Sigmoid colon (tissue), 6 donors: ENCODE measurements at regions not wholly inside any gene's neighbourhood (a gene's known extent, or its start where the extent isn't known, plus 50 kb on each side); places are given as distances from the start of the nearest gene placed in this dataset.

Experiments
- DNase-seq: peaks from one replicate; pipeline ENCODE4 v3.0.0-alpha.2; 2019
- H3K27ac ChIP-seq, 4 donors: fragments of 200-600 bp; sonication (generic); one replicate each; pipeline ENCODE4 v1.5.1; 2016 to 2019; ENCODE audit warnings: mild to moderate bottlenecking in 1 of 4
- H3K27me3 ChIP-seq, 3 donors: fragments of 200-600 bp; sonication (generic); one replicate each; pipeline ENCODE4 v1.5.1; 2019; ENCODE audit warnings: mild to moderate bottlenecking in 1 of 3
- H3K36me3 ChIP-seq, 4 donors: fragments of 200-600 bp; sonication (generic); one replicate each; pipeline ENCODE4 v1.5.1; 2016 to 2019
- H3K4me1 ChIP-seq, 4 donors: fragments of 200-600 bp; sonication (generic); one replicate each; pipeline ENCODE4 v1.5.1; 2017 to 2019
- H3K4me3 ChIP-seq, 4 donors: fragments of 200-600 bp; sonication (generic); one replicate each; pipeline ENCODE4 v1.5.1; 2017 to 2019; ENCODE audit warnings: mild to moderate bottlenecking in 2 of 4, moderate library complexity in 1 of 4
- H3K9me3 ChIP-seq, 4 donors: fragments of 200-600 bp in 3 of 4; sonication (generic) in 3 of 4; one replicate each; pipeline versions ENCODE4 v1.5.1 to v1.6.1; 2013 to 2019
- CTCF ChIP-seq, 4 experiments: fragments of 450-650 bp in 3 of 4; fragments of 200-600 bp in 1 of 4; IDR thresholded peaks; one replicate each; pipeline ENCODE4 v1.5.1; 2016 to 2019; ENCODE audit warnings: antibody characterized with exemption in 4 of 4, mild to moderate bottlenecking in 3 of 4, moderate library complexity in 2 of 4
- EP300 ChIP-seq, 4 donors: sonication (generic); formaldehyde crosslinking; IDR thresholded peaks; one replicate each; pipeline ENCODE4 v1.6.1; 2017; ENCODE audit warnings: antibody characterized with exemption in 4 of 4
- POLR2A ChIP-seq, 2 donors: fragments of 450-650 bp; IDR thresholded peaks; one replicate each; pipeline ENCODE4 v1.6.1; 2016; ENCODE audit warnings: antibody characterized with exemption in 2 of 2, mild to moderate bottlenecking in 2 of 2, moderate library complexity in 2 of 2
- POLR2AphosphoS5 ChIP-seq, 4 donors: sonication (generic); formaldehyde crosslinking; IDR thresholded peaks; one replicate each; pipeline ENCODE4 v1.6.1; 2017; ENCODE audit warnings: antibody characterized with exemption in 4 of 4
- WGBS, 2 donors: extraction: QIAGEN DNeasy Blood & Tissue Kit; methylation state at CpG; one replicate each; pipeline ENCODE4 v1.1.7; 2013; 5-methylcytosine and 5-hydroxymethylcytosine counted together
- intact Hi-C: fragments of 100-400 bp; cut with DNase I; formaldehyde crosslinking; loops from one replicate; pipeline ENCODE4 v1.15.1; 2023
- donor health status: healthy with polysubstance abuse.
- donor health status: healthy.

DNA sequence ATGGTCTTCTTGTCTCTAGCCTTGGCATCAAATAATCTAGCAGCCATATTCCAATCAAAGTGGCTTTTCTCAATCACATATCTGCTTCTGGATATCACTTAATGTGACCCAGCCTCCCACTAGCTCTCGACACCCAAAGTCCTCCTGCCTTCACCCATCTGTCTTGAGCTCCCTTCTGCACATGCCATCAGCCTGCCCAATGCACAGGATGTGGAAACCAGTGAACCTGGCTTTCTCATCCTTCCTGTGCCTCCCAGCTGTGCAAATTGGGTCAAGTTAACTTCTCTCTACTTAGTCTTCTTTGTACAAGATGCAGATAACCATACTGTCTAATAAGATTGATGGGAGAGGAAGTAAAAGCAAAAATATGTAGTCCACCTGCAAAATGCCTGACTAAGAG is 257.9 kb upstream of the PITRM1 start:
- WGBS, 2 donors, result 74 to 92% methylated on average over 1 of the region's 1 CpG
- Histone ChIP-seq H3K27me3 (no peaks in the 10 kb centered on the region), H3K4me1 (peaks cover 0 to 51% (median 46%) of the 10 kb centered on the region in 4 donors), H3K36me3 (no peaks in the 10 kb centered on the region), H3K27ac (no peak overlapping the region), H3K4me3 (no peak overlapping the region), H3K9me3 (no peaks in the 10 kb centered on the region)
- no peak for TF ChIP-seq POLR2AphosphoS5 (IDR thresholded peaks at IDR 0.05)
- no peak for TF ChIP-seq EP300 (IDR thresholded peaks at IDR 0.05)
- no peak for TF ChIP-seq POLR2A (IDR thresholded peaks at IDR 0.05)
- no peak for TF ChIP-seq CTCF (IDR thresholded peaks at IDR 0.05)
- no peak for DNase-seq
- intact Hi-C loops, result no loop called here

GRCh38 chr10:3429676-3430075 is 257.1 kb upstream of the PITRM1 start:
- H3K4me1 ChIP-seq, result peaks cover 0 to 50% (median 46%) of the 10 kb centered on the region in 4 donors
- 75 to 79% methylated on average over 7 of the region's 7 CpGs for WGBS, 2 donors

GRCh38 chr10:3428826-3429225 is 256.2 kb upstream of the PITRM1 start:
- TF ChIP-seq POLR2A (IDR thresholded peaks at IDR 0.05) (no peak), POLR2AphosphoS5 (IDR thresholded peaks at IDR 0.05) (no peak), CTCF (IDR thresholded peaks at IDR 0.05) (no peak), EP300 (IDR thresholded peaks at IDR 0.05) (no peak)
- Histone ChIP-seq H3K9me3 (no peaks in the 10 kb centered on the region), H3K4me3 (no peak overlapping the region), H3K27me3 (no peaks in the 10 kb centered on the region), H3K27ac (peak overlapping the region in 2 of 4 donors; percentile 18 to 72), H3K36me3 (no peaks in the 10 kb centered on the region), H3K4me1 (peaks cover 0 to 50% (median 46%) of the 10 kb centered on the region in 4 donors)
- intact Hi-C loops, result no loop called here
- DNase-seq, result no peak
- WGBS, 2 donors, result 20 to 70% methylated on average over 3 of the region's 3 CpGs

More at GRCh38 chr10:3429676-3430075, 257.1 kb upstream of the PITRM1 start:
- Histone ChIP-seq H3K4me3 (no peak overlapping the region), H3K36me3 (no peaks in the 10 kb centered on the region), H3K27ac (peak overlapping the region in 3 of 4 donors; percentile 18 to 72 (median 21)), H3K9me3 (no peaks in the 10 kb centered on the region), H3K27me3 (no peaks in the 10 kb centered on the region)
- intact Hi-C loops, result no loop called here
- TF ChIP-seq POLR2AphosphoS5 (IDR thresholded peaks at IDR 0.05), result peak in 3 of 4 donors; percentile 18 to 42 (median 31)
- TF ChIP-seq POLR2A (IDR thresholded peaks at IDR 0.05), result no peak
- DNase-seq, result no peak

GRCh38 chr10:3427950-3428354 is 255.4 kb upstream of the PITRM1 start:
- Histone ChIP-seq H3K27me3 (no peaks in the 10 kb centered on the region), H3K9me3 (no peaks in the 10 kb centered on the region), H3K4me1 (peaks cover 0 to 50% (median 46%) of the 10 kb centered on the region in 4 donors), H3K4me3 (no peak overlapping the region), H3K27ac (peak overlapping the region; percentile 49 to 72 (median 56)), H3K36me3 (no peaks in the 10 kb centered on the region)
- 85 to 87% methylated on average over 7 of the region's 7 CpGs for WGBS, 2 donors
- no peak for DNase-seq
- intact Hi-C loops, result no loop called here
- no peak for TF ChIP-seq POLR2A (IDR thresholded peaks at IDR 0.05)
- TF ChIP-seq POLR2AphosphoS5 (IDR thresholded peaks at IDR 0.05), result no peak
- no peak for TF ChIP-seq CTCF (IDR thresholded peaks at IDR 0.05)

- WGBS, 2 donors, result 90% methylated on average over 2 of the region's 2 CpGs
- DNase-seq, result no peak
- Histone ChIP-seq H3K9me3 (no peaks in the 10 kb centered on the region), H3K27me3 (no peaks in the 10 kb centered on the region), H3K4me1 (peaks cover 0 to 50% (median 46%) of the 10 kb centered on the region in 4 donors), H3K27ac (peak overlapping the region; percentile 49 to 72 (median 56)), H3K4me3 (no peak overlapping the region), H3K36me3 (no peaks in the 10 kb centered on the region)
- TF ChIP-seq EP300 (IDR thresholded peaks at IDR 0.05) (peak in 1 of 4 donors; percentile 26), CTCF (IDR thresholded peaks at IDR 0.05) (no peak), POLR2AphosphoS5 (IDR thresholded peaks at IDR 0.05) (peak in 3 of 4 donors; percentile 45 to 57 (median 55)), POLR2A (IDR thresholded peaks at IDR 0.05) (no peak)
- intact Hi-C loops, result no loop called here
These were observed 254.8 kb upstream of the PITRM1 start for GRCh38 chr10:3427347-3427746.
